B cell (primary cell): ENCODE measurements at regions not wholly inside any gene's neighbourhood (a gene's known extent, or its start where the extent isn't known, plus 50 kb on each side); places are given as distances from the start of the nearest gene placed in this dataset.

Experiments
- EZH2 ChIP-seq: IDR thresholded peaks from 2 replicates; pipeline ENCODE4 v1.6.1; 2012; ENCODE audit warnings: borderline replicate concordance, low read depth, mild to moderate bottlenecking, moderate library complexity, low read length; ENCODE audit not compliant: insufficient read depth, poor library complexity, severe bottlenecking
- TF ChIP-seq, protein P1 (sequence below): fragments of 200-600 bp; IDR thresholded peaks from one replicate; pipeline ENCODE4 v1.8.0; 2022; ENCODE audit warnings: antibody characterized with exemption, mild to moderate bottlenecking

DNA sequence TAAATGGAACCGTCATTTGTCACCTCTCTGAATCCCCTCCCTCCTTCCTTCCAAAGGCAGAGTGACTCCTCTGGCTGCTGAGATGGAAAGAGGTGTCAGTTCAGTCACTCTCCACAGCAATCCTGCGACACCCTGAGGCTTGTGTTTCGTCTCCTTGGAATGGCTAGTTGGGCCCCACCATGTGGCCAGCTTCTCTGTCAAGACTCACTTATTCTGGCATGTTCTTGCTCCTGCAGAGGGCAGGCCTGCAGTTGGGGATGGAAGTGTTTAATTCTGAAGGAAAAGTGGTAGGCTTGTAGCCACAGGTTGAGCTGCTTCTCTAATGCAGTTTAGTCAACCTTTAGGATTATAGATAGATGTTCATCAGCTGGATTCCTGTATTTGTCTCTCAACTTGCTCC lies 149.6 kb downstream of the LMO4 start:
- TF ChIP-seq, protein P1, sequence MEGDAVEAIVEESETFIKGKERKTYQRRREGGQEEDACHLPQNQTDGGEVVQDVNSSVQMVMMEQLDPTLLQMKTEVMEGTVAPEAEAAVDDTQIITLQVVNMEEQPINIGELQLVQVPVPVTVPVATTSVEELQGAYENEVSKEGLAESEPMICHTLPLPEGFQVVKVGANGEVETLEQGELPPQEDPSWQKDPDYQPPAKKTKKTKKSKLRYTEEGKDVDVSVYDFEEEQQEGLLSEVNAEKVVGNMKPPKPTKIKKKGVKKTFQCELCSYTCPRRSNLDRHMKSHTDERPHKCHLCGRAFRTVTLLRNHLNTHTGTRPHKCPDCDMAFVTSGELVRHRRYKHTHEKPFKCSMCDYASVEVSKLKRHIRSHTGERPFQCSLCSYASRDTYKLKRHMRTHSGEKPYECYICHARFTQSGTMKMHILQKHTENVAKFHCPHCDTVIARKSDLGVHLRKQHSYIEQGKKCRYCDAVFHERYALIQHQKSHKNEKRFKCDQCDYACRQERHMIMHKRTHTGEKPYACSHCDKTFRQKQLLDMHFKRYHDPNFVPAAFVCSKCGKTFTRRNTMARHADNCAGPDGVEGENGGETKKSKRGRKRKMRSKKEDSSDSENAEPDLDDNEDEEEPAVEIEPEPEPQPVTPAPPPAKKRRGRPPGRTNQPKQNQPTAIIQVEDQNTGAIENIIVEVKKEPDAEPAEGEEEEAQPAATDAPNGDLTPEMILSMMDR = no peak
- no peak for TF ChIP-seq EZH2
